Renal cortical epithelial cell (primary cell): ENCODE measurements at regions not wholly inside any gene's neighbourhood (a gene's known extent, or its start where the extent isn't known, plus 50 kb on each side); places are given as distances from the start of the nearest gene placed in this dataset.

Experiments used
- DNase-seq: peaks from one replicate; pipeline ENCODE4 v3.0.0-alpha.2; 2011; ENCODE audit warnings: low read depth

DNA sequence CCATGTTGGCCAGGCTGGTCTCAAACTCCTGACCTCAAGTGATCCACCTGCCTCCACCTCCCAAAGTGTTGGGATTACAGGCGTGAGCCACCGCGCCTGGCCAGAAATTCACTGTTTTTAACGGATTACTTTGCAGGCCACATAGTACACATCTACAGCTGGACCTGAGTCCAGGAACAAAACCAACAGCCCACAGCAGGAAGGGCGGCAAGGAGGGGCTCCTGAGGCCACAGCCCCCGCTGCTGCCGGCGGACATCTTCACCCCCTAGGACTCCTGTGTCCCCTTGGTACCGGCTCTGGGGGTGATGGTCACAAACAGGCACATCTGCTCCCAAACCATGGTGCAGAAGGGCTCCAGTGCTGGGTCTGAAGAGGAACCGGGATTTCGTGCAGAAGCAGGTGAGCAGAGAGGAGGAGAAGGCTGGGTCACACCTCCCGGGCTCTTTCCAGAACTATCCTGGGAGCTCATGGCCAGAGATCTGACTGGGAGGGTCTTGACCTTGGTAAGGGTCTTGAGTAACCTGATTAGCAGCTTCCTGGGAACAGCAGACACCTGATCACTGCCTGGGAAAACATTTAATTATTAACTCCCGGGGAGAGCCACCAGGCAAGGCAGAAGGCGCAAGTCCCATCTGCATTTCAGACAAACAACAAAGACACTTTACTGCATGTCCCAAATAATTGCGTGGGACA lies 99.9 kb downstream of the SHANK2 start:
- DNase-seq, result peak; percentile 67

GRCh38 chr11:71151561-71151960 lies 100.8 kb downstream of the SHANK2 start:
- no peak for DNase-seq

DNA sequence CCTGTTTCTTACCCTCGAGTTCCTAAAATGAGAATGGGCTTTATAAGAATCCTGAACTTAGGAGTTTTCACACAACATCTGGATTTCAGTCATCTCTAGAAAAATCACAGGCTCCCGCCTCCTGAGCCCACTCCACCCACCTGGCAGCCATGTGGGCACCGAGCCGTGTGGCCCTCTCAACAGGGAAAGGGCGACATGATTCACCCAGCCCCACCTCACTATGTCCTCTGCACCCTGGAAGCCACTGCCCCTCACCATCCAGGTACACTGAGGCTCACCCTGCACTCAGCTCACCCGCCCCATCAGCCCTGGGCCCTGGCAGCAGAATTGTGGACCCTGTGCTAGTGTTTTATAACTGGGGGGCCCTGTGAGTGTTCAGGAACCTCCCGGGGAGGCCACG lies 101.5 kb downstream of the SHANK2 start:
- DNase-seq, result no peak

GRCh38 chr11:71148716-71149115 lies 103.7 kb downstream of the SHANK2 start:
- peak; percentile 20 for DNase-seq

DNA sequence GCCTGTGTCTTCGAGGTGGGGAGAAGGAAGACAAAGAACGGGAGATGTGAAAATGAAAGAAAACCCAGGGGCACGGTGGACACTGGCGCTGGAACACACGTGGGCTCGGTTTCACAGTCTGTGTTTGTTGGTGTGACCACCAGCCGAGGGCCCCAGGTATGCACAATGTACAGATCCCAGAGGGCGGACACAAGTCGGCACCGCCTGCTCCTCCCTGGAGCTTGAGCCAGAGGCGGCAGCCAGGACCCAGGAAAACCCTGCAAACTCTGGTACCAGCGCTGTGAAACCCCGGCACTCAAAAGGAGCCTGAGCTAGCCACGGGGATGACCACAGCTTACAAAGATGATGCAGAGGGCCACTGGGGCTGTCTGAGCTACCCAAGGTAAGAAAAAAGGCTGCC lies 105.0 kb downstream of the SHANK2 start:
- DNase-seq, result no peak

DNA sequence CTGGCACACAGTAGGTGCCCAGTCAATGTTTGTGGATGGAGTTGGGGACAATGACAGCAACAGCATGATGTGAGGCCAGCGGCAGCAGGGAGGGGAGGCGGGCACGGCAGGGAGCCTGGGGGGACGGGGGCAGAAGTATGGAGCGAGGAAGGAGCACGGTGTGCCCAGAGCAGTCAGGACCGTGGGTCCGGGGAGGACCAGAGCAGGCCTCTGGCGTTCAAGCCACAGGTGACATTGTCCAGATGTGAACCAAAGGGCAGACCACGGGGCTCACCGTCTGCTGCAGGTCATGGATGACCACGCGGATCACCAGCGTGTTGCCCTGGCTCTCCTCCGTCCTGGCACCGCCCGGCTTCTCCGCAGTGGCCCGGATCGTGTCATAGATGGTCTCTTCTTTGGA lies 105.5 kb downstream of the SHANK2 start:
- DNase-seq, result no peak

GRCh38 chr11:71145988-71146824 lies 106.2 kb downstream of the SHANK2 start:
- no peak for DNase-seq

DNA sequence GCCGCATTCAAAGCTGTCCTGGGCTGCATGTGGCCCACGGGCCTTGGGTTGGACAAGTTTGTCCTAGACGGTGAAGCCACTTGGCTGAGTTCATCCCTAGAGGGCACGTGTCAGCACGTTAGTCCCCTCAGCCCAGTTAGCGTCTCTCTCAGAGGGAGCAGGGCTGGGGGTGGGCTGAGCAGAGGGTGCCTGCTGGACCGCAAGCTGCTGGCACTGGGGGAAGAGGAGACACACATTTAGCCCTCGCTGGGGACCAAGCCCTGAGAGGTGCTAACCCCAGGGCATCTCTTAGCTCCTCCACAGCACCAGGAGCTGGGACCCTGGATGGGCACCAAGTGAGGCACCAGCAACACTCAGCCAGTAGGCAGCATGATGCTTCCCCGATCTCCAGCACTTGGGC lies 107.0 kb downstream of the SHANK2 start:
- DNase-seq, result no peak

DNA sequence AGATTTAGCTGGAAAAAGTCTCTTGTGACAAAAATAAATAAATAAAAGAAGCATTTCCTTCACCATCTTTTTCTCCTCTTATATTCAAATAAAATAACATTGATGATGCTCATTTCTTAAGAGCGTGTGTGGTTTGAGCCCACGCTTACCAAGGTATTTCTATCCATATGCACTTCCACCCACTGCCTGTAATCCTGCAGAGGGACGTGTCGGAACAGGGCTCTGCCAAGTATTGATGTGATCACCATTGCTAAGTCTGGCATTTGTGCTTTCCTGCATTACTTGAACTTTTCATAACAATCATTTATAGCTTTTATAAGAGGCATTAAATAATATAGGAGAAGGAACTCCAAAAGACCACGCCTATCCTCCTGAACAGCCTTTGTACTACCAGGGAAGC lies 107.6 kb downstream of the SHANK2 start:
- DNase-seq, result no peak

GRCh38 chr11:71144010-71144409 lies 108.4 kb downstream of the SHANK2 start:
- DNase-seq, result peak; percentile 38

DNA sequence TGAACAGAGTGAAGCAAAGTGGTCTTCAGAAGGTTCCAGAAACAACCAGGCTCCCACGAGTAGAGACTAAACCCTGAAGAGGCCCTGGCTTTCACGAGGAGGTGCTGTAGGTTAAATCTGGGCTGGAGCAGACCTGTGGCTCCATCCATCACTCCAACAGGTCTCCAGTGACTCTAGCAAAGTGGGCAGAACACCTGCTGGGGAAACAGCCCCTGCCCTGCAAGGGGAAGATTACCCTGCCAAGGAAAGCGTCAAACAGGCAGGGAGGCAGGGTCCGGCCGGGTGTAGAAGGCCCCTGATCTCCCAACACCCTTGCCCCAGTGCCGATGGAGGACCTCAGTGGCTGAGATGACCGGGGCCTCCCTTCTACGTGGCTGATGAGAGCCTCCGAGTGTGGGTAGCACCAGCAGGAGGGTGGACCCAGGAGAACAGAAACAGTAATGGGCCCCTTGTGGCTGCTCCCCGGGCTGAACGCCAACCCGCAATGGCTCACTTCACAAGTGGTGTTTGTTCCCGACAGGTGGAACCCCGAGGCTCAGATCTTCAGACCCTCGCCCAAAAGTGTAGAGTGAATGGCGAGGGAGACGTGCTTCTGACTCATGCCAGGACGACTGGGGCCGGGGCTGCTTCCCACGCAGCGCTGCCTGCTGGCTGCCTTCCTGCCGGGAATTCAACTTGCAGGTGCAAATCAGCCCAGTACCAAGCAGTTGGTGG lies 112.0 kb downstream of the SHANK2 start:
- no peak for DNase-seq

DNA sequence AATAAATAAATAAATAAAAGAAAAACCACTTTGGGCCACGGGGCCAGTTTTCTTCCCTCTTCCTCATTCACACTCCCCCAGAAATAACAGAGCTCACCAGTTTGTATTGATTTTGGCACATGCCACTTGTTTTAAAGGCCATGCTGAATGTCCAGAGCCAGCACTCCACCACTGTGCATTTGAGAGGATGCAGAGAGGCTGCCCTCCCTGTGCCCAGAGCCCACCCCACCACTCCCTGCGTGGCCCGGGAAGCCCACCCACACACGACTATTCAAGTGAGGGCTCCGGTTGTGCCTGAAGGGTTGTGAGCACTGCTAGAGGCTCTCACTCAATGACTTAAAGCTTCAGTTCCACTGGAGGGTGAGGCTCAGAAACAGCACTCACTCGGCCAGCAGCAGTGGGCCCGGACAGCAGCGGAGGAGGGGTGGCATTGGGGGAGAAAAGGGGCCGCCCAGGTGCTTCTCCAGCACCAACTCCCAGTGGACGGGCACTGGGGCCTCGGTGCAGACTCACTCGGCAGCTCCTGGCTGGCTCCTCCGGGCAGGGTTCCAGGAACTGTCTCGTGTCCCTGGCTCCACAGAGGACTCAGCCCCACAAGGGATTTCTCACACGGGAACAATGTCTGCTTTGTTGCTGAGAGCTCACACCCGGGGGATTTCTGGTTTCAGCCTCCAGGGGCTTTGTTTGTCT lies 112.7 kb downstream of the SHANK2 start:
- DNase-seq, result peak; percentile 43

GRCh38 chr11:71138737-71139425 lies 113.5 kb downstream of the SHANK2 start:
- DNase-seq, result no peak

- DNase-seq, result no peak
These were observed 115.0 kb downstream of the SHANK2 start for GRCh38 chr11:71137376-71137775.

DNA sequence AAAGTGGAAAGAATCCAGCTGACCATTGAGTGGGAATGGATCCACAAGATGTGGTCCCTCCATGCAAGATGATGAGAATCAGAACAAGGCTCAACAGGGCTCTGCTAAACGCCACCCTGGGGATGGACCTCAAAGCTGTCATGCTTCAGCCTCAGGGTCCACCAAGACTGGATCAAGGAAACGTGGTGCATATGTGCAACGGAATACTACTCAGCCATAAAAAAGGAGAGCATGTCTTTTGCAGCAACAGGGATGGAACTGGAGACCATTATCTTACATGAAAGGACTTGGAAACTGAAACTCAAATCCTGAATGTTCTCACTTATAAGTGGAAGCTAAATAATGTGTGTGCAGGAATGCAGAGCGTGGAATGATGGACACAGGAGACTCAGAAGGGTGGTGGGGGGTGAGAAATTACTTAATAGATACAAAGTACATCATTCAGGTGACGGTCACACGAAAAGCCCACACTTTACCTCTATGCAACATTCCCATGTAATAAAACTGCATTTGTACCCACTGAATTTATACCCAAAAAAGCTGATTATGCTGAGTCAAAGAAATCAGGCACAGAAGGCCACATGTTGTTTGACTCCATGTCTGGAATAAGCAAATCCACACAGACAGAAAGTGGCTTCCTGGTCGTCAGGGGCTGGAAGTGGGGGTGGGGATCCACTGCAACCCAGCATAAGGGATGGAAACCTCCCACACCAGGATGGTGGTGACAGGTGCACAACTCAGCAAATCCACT lies 116.1 kb downstream of the SHANK2 start:
- DNase-seq, result no peak

DNA sequence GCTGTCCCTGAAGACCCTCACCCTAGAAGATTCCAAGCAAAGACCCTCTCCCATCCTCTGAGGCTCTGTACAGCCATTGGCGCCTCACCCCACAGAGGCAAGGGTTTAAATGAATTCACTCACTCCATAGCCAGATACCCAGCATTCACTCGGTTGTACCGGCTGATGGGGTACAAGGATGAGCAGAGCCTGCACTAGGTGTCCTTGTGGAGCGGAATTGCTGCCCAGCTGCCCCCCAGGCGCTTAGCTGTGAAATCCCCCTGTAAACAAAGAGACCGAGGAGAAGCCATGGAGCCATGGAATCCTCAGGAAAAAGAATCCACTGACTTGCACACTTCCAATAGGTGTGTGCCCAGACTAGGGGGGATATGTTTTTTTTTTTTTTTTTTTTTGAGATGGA lies 117.3 kb downstream of the SHANK2 start:
- no peak for DNase-seq

GRCh38 chr11:71133946-71134345 lies 118.4 kb downstream of the SHANK2 start:
- DNase-seq, result no peak

DNA sequence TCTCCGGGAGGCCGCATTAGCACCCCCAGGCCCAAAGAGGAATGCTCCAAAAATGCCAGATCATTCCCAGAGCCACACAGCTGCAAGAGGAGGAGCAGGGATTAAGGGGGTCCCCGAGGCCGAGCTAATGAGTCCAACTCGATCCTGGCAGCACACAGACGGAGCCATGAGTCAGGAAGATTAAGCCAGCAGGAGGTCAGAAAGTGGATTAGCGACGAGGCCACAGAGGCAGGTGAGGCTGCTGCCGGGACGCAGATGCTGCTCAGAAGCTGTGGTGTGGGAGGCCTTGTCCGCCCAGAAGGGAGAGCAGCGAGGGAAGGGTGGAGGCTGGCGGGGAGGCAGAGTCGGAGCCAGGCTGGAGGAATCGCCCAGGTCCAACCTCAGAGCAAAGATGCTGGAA lies 120.5 kb downstream of the SHANK2 start:
- no peak for DNase-seq

DNA sequence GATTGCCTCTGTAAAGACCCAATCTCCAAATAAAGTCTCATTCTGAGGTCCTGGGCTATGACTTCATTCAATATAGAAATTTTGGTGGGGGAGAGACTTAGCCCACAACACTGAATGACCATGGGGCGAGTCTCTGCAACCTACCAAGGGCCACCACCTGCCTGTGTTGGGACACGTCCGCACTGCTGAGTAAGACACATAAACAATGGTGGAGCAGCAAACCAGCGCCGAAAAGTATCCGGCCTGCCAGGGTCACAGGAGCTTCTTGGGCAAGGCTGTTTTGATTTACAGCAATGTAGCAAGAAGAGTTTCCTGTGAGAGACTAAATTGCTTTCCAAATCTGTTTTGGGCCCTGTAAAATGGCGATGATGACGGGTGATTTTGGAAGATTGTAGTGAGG lies 122.3 kb downstream of the SHANK2 start:
- no peak for DNase-seq

- peak; percentile 70 for DNase-seq
These were observed 122.8 kb downstream of the SHANK2 start for GRCh38 chr11:71129624-71130023.

DNA sequence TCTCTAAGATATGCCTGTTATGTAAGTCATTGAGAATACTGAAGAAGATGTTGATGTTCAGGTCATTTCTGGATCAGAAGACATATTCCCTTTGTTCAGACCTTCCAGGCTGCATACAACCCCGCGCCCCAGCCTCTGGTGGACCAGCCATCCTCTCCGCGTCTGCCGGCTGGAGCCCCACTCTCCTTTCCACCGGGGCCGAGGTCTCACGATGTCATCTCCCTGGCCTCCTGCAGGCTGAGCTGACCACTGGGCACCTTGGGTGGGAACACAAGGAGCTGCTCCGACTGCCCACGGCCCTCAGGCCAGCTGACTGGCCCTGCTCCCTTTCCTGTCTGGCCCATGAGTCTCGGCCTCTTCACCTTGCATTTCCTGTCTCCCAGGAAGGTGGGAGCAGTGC lies 124.6 kb downstream of the SHANK2 start:
- no peak for DNase-seq
